RWPE1 (cell line): ENCODE measurements at regions not wholly inside any gene's neighbourhood (a gene's known extent, or its start where the extent isn't known, plus 50 kb on each side); places are given as distances from the start of the nearest gene placed in this dataset.
A peak's percentile ranks its signal among the peaks of the same experiment; 100 is the strongest.
"Not testable (repeated sequence)": the region's sequence is repeated elsewhere in the genome, so short reads cannot be mapped to it uniquely, and the experiment has no call there.

Experiments used
- CTCF ChIA-PET: fragments of 350-600 bp; sonication (Branson Sonifier 250); formaldehyde crosslinking; extraction: SDS; loops from one replicate; lab custom pipeline; 2021; lab: Yijun Ruan, JAX
- POLR2A ChIA-PET: fragments of 400-600 bp; formaldehyde crosslinking; extraction: SDS; loops from one replicate; lab custom pipeline; 2020; ENCODE audit warnings: antibody characterized with exemption; ENCODE audit not compliant: low non-redundant PET; lab: Yijun Ruan, JAX
- DNase-seq: peaks from one replicate; pipeline ENCODE4 v3.0.0; 2012; ENCODE audit warnings: low spot score
- H3K27ac ChIP-seq: fragments of 450-650 bp; 2 replicates; pipeline ENCODE4 v1.5.1; 2017
- CTCF ChIP-seq: fragments of 450-650 bp; conservative IDR thresholded peaks from 2 replicates; pipeline ENCODE4 v1.5.1; 2017; ENCODE audit warnings: low read depth, mild to moderate bottlenecking

- no peak for TF ChIP-seq CTCF
- ChIA-PET POLR2A (no interaction called here), CTCF (no interaction called here)
- no peak for DNase-seq
- no peak overlapping the region for H3K27ac ChIP-seq
Measured at GRCh38 chr1:87981810-87982209, 653.1 kb downstream of the LMO4 start.

GRCh38 chr1:87983841-87984240 lies 655.2 kb downstream of the LMO4 start:
- TF ChIP-seq CTCF: no peak
- ChIA-PET CTCF (no interaction called here), POLR2A (no interaction called here)
- H3K27ac ChIP-seq: no peak overlapping the region
- no peak for DNase-seq

GRCh38 chr1:87985071-87985470 lies 656.4 kb downstream of the LMO4 start:
- CTCF ChIA-PET: interaction anchor here (0.6 to 0.7 kb wide), 2 partner anchors 42 to 274 kb away, joined by 4 to 5 read pairs; no protein-coding TSS in a partner anchor
- no peak for TF ChIP-seq CTCF
- DNase-seq: no peak
- POLR2A ChIA-PET: no interaction called here
- H3K27ac ChIP-seq: no peak overlapping the region

GRCh38 chr1:87986130-87986866 lies 657.6 kb downstream of the LMO4 start:
- POLR2A ChIA-PET: no interaction called here
- peak; percentile 7 for DNase-seq
- H3K27ac ChIP-seq: no peak overlapping the region

GRCh38 chr1:87989346-87989745 lies 660.7 kb downstream of the LMO4 start:
- no peak overlapping the region for H3K27ac ChIP-seq
- ChIA-PET POLR2A (no interaction called here), CTCF (no interaction called here)
- no peak for TF ChIP-seq CTCF
- no peak for DNase-seq

More at GRCh38 chr1:87986130-87986866, 657.6 kb downstream of the LMO4 start:
- CTCF ChIA-PET: interaction anchor here (0.7 kb wide), 1 partner anchor 395 kb away, joined by 3 read pairs; no protein-coding TSS in a partner anchor
- no peak for TF ChIP-seq CTCF

GRCh38 chr1:87992536-87992935 lies 663.9 kb downstream of the LMO4 start:
- POLR2A ChIA-PET, CTCF ChIA-PET: not testable (repeated sequence)

GRCh38 chr1:87993051-87993450 lies 664.4 kb downstream of the LMO4 start:
- no peak for DNase-seq
- CTCF ChIA-PET: no interaction called here
- POLR2A ChIA-PET: no interaction called here
- no peak for TF ChIP-seq CTCF
- no peak overlapping the region for H3K27ac ChIP-seq

More at GRCh38 chr1:87992536-87992935, 663.9 kb downstream of the LMO4 start:
- DNase-seq, H3K27ac ChIP-seq: not testable (repeated sequence)
